Rectal smooth muscle tissue (tissue), 1 donor: ENCODE measurements at regions not wholly inside any gene's neighbourhood (a gene's known extent, or its start where the extent isn't known, plus 50 kb on each side); places are given as distances from the start of the nearest gene placed in this dataset.

Experiments used
- H3K27ac ChIP-seq: one replicate; pipeline ENCODE4 v1.7.0; 2013; ENCODE audit warnings: low read depth, low read length, inconsistent platforms
- H3K27me3 ChIP-seq: one replicate; pipeline ENCODE4 v1.7.0; 2013; ENCODE audit warnings: low read length; ENCODE audit not compliant: control insufficient read depth, insufficient read depth
- H3K36me3 ChIP-seq: one replicate; pipeline ENCODE4 v1.7.0; 2013; ENCODE audit warnings: low read length; ENCODE audit not compliant: control insufficient read depth, insufficient read depth
- H3K4me1 ChIP-seq: one replicate; pipeline ENCODE4 v1.7.0; 2013; ENCODE audit warnings: low read length; ENCODE audit not compliant: control insufficient read depth, insufficient read depth
- H3K4me3 ChIP-seq: one replicate; pipeline ENCODE4 v1.7.0; 2013; ENCODE audit warnings: low read length
- H3K9ac ChIP-seq: one replicate; pipeline ENCODE4 v1.7.0; 2013; ENCODE audit warnings: low read length

- Histone ChIP-seq H3K27ac (no peak overlapping the region), H3K4me3 (no peak overlapping the region), H3K9ac (no peak overlapping the region), H3K36me3 (no peaks in the 10 kb centered on the region), H3K4me1 (no peaks in the 10 kb centered on the region), H3K27me3 (no peaks in the 10 kb centered on the region)
Measured at GRCh38 chr3:67713764-67714469, 59.5 kb upstream of the SUCLG2 start.

GRCh38 chr3:67712259-67712658 lies 57.8 kb upstream of the SUCLG2 start:
- Histone ChIP-seq H3K4me3 (no peak overlapping the region), H3K9ac (no peak overlapping the region), H3K4me1 (no peaks in the 10 kb centered on the region), H3K27me3 (no peaks in the 10 kb centered on the region), H3K27ac (no peak overlapping the region), H3K36me3 (no peaks in the 10 kb centered on the region)

- Histone ChIP-seq H3K36me3 (no peaks in the 10 kb centered on the region), H3K27me3 (no peaks in the 10 kb centered on the region), H3K27ac (no peak overlapping the region), H3K9ac (no peak overlapping the region), H3K4me3 (no peak overlapping the region), H3K4me1 (no peaks in the 10 kb centered on the region)
Measured at GRCh38 chr3:67710396-67710795, 56.0 kb upstream of the SUCLG2 start.

GRCh38 chr3:67706934-67707333 lies 52.5 kb upstream of the SUCLG2 start:
- no peaks in the 10 kb centered on the region for H3K27me3 ChIP-seq
- H3K36me3 ChIP-seq = no peaks in the 10 kb centered on the region
- no peaks in the 10 kb centered on the region for H3K4me1 ChIP-seq
- H3K9ac ChIP-seq = no peak overlapping the region
- H3K27ac ChIP-seq = no peak overlapping the region
- no peak overlapping the region for H3K4me3 ChIP-seq

- H3K36me3 ChIP-seq = no peaks in the 10 kb centered on the region
- H3K27me3 ChIP-seq = no peaks in the 10 kb centered on the region
- no peak overlapping the region for H3K9ac ChIP-seq
- H3K27ac ChIP-seq = no peak overlapping the region
- no peak overlapping the region for H3K4me3 ChIP-seq
- no peaks in the 10 kb centered on the region for H3K4me1 ChIP-seq
Measured at GRCh38 chr3:67704322-67704721, 49.9 kb upstream of the SUCLG2 start.
